ENCODE measurements at regions not wholly inside any gene's neighbourhood (a gene's known extent, or its start where the extent isn't known, plus 50 kb on each side); places are given as distances from the start of the nearest gene placed in this dataset.

DNA sequence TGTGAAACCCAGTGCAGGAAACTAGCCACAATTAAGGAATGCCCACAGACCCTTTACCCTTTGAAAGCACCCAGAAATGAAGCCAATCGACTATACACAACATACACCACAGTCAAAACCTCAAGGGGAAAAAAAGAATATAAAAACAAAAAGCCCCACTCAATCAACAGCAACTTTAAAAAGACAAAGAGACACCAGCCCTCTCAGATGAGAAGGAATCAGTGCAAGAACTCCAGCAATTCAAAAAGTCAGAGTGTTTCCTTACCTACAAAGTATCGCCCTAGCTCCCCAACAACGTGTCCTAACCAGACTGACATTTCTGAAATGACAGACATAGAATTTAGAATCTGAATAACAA is 147.7 kb downstream of the CHD1L start:
- Histone ChIP-seq H3K79me2 (replicated peaks; ENCODE audit: insufficient read depth) (no peaks in the 10 kb centered on the region), H2AFZ (peak overlapping the region; percentile 4; the same call in 1 of the 2 replicates), H4K20me1 (replicated peaks; ENCODE audit: insufficient read depth) (no peaks in the 10 kb centered on the region), H3K27me3 (ENCODE audit: insufficient read depth) (no peaks in the 10 kb centered on the region), H3K4me2 (0 out of 2 replicates have a peak overlapping the region, but pooled peaks have one; percentile 4), H3K36me3 (ENCODE audit: insufficient read depth) (no peaks in the 10 kb centered on the region), H3K27ac (ENCODE audit: low read depth) (peak overlapping the region; percentile 2; the same call in 1 of the 2 replicates), H3K9me2 (ENCODE audit: insufficient read depth) (0 out of 2 replicates have a peak, but pooled peaks cover 3% of the 10 kb centered on the region), H3K4me3 (no peak overlapping the region), H3F3A (replicated peaks; ENCODE audit: low read depth) (no peaks in the 10 kb centered on the region), H3K4me1 (ENCODE audit: insufficient read depth) (0 out of 2 replicates have a peak, but pooled peaks cover 3% of the 10 kb centered on the region)
- H3K36me3 Mint-ChIP-seq (ENCODE audit: low read depth), result no peaks in the 10 kb centered on the region
- ATAC-seq, result peak; percentile 34
- peaks cover 14% of the 10 kb centered on the region; the same call in 2 of the 3 replicates for H3K9me3 Mint-ChIP-seq
- TF ChIP-seq, protein P1, sequence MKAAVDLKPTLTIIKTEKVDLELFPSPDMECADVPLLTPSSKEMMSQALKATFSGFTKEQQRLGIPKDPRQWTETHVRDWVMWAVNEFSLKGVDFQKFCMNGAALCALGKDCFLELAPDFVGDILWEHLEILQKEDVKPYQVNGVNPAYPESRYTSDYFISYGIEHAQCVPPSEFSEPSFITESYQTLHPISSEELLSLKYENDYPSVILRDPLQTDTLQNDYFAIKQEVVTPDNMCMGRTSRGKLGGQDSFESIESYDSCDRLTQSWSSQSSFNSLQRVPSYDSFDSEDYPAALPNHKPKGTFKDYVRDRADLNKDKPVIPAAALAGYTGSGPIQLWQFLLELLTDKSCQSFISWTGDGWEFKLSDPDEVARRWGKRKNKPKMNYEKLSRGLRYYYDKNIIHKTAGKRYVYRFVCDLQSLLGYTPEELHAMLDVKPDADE (IDR thresholded peaks at IDR 0.05), result no peak
- TF ChIP-seq JUNB (IDR thresholded peaks at IDR 0.05; ENCODE audit: unreplicated experiment), result no peak
- TF ChIP-seq, protein P2, sequence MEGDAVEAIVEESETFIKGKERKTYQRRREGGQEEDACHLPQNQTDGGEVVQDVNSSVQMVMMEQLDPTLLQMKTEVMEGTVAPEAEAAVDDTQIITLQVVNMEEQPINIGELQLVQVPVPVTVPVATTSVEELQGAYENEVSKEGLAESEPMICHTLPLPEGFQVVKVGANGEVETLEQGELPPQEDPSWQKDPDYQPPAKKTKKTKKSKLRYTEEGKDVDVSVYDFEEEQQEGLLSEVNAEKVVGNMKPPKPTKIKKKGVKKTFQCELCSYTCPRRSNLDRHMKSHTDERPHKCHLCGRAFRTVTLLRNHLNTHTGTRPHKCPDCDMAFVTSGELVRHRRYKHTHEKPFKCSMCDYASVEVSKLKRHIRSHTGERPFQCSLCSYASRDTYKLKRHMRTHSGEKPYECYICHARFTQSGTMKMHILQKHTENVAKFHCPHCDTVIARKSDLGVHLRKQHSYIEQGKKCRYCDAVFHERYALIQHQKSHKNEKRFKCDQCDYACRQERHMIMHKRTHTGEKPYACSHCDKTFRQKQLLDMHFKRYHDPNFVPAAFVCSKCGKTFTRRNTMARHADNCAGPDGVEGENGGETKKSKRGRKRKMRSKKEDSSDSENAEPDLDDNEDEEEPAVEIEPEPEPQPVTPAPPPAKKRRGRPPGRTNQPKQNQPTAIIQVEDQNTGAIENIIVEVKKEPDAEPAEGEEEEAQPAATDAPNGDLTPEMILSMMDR (conservative IDR thresholded peaks at IDR 0.05; ENCODE audit: low read depth in 2 of 2), result 0 out of 4 replicates have a peak, but pooled peaks of 1 of the 2 experiments have one; percentile 4
- H3K27ac Mint-ChIP-seq, result peak overlapping the region; percentile 58; the same call in 1 of the 2 replicates
- no peak overlapping the region for H3K4me3 Mint-ChIP-seq
- DNase-seq (ENCODE audit: low spot score), result peak; percentile 27
- peaks cover 1% of the 10 kb centered on the region for H3K27me3 Mint-ChIP-seq (ENCODE audit: insufficient read depth, low read depth, poor library complexity)
- peaks cover 7% of the 10 kb centered on the region; the same call in 2 of the 3 replicates for H3K4me1 Mint-ChIP-seq

DNA sequence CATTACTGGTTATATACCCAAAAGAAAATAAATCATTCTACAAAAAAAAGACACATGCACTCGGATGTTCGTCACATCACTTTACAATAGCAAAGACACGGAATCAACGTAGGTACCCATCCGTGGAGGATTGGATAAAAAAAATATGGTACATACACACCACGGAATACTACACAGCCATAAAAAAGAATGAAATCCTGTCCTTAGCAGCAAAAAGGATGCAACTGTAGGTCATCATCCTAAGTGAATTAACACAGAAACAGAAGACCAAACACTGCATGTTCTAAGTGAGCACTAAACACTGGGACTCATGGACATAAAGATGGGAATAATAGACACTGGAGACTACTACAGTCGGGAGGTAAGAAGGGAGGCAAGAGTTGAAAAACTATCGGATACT is 148.6 kb downstream of the CHD1L start:
- Histone ChIP-seq H2AFZ (no peak overlapping the region), H3K27ac (ENCODE audit: low read depth) (no peak overlapping the region), H3K4me2 (no peak overlapping the region), H3K9me2 (ENCODE audit: insufficient read depth) (0 out of 2 replicates have a peak, but pooled peaks cover 3% of the 10 kb centered on the region), H3K36me3 (ENCODE audit: insufficient read depth) (no peaks in the 10 kb centered on the region), H3K4me1 (ENCODE audit: insufficient read depth) (0 out of 2 replicates have a peak, but pooled peaks cover 3% of the 10 kb centered on the region), H3F3A (replicated peaks; ENCODE audit: low read depth) (no peaks in the 10 kb centered on the region), H3K4me3 (no peak overlapping the region), H3K79me2 (replicated peaks; ENCODE audit: insufficient read depth) (no peaks in the 10 kb centered on the region), H4K20me1 (replicated peaks; ENCODE audit: insufficient read depth) (no peaks in the 10 kb centered on the region), H3K27me3 (ENCODE audit: insufficient read depth) (no peaks in the 10 kb centered on the region)
- Mint-ChIP-seq H3K9me3 (peaks cover 15% of the 10 kb centered on the region; the same call in 2 of the 3 replicates), H3K4me3 (no peak overlapping the region), H3K4me1 (peaks cover 7% of the 10 kb centered on the region; the same call in 2 of the 3 replicates), H3K36me3 (ENCODE audit: low read depth) (no peaks in the 10 kb centered on the region), H3K27me3 (ENCODE audit: insufficient read depth, low read depth, poor library complexity) (peaks cover 1% of the 10 kb centered on the region), H3K27ac (no peak overlapping the region)
- DNase-seq (ENCODE audit: low spot score) (no peak), ATAC-seq (no peak)
- TF ChIP-seq, protein P1 (IDR thresholded peaks at IDR 0.05), result no peak
- no peak for TF ChIP-seq POLR2AphosphoS5 (IDR thresholded peaks at IDR 0.05; ENCODE audit: low read depth)
- no peak for TF ChIP-seq EZH2phosphoT487 (IDR thresholded peaks at IDR 0.05; ENCODE audit: unreplicated experiment)
- TF ChIP-seq ZNF114 (CRISPR knock-in tag; IDR thresholded peaks at IDR 0.05), result no peak
- TF ChIP-seq CREB1 (CRISPR knock-in tag; IDR thresholded peaks at IDR 0.05; ENCODE audit: low read depth), result no peak
- TF ChIP-seq, protein P3, sequence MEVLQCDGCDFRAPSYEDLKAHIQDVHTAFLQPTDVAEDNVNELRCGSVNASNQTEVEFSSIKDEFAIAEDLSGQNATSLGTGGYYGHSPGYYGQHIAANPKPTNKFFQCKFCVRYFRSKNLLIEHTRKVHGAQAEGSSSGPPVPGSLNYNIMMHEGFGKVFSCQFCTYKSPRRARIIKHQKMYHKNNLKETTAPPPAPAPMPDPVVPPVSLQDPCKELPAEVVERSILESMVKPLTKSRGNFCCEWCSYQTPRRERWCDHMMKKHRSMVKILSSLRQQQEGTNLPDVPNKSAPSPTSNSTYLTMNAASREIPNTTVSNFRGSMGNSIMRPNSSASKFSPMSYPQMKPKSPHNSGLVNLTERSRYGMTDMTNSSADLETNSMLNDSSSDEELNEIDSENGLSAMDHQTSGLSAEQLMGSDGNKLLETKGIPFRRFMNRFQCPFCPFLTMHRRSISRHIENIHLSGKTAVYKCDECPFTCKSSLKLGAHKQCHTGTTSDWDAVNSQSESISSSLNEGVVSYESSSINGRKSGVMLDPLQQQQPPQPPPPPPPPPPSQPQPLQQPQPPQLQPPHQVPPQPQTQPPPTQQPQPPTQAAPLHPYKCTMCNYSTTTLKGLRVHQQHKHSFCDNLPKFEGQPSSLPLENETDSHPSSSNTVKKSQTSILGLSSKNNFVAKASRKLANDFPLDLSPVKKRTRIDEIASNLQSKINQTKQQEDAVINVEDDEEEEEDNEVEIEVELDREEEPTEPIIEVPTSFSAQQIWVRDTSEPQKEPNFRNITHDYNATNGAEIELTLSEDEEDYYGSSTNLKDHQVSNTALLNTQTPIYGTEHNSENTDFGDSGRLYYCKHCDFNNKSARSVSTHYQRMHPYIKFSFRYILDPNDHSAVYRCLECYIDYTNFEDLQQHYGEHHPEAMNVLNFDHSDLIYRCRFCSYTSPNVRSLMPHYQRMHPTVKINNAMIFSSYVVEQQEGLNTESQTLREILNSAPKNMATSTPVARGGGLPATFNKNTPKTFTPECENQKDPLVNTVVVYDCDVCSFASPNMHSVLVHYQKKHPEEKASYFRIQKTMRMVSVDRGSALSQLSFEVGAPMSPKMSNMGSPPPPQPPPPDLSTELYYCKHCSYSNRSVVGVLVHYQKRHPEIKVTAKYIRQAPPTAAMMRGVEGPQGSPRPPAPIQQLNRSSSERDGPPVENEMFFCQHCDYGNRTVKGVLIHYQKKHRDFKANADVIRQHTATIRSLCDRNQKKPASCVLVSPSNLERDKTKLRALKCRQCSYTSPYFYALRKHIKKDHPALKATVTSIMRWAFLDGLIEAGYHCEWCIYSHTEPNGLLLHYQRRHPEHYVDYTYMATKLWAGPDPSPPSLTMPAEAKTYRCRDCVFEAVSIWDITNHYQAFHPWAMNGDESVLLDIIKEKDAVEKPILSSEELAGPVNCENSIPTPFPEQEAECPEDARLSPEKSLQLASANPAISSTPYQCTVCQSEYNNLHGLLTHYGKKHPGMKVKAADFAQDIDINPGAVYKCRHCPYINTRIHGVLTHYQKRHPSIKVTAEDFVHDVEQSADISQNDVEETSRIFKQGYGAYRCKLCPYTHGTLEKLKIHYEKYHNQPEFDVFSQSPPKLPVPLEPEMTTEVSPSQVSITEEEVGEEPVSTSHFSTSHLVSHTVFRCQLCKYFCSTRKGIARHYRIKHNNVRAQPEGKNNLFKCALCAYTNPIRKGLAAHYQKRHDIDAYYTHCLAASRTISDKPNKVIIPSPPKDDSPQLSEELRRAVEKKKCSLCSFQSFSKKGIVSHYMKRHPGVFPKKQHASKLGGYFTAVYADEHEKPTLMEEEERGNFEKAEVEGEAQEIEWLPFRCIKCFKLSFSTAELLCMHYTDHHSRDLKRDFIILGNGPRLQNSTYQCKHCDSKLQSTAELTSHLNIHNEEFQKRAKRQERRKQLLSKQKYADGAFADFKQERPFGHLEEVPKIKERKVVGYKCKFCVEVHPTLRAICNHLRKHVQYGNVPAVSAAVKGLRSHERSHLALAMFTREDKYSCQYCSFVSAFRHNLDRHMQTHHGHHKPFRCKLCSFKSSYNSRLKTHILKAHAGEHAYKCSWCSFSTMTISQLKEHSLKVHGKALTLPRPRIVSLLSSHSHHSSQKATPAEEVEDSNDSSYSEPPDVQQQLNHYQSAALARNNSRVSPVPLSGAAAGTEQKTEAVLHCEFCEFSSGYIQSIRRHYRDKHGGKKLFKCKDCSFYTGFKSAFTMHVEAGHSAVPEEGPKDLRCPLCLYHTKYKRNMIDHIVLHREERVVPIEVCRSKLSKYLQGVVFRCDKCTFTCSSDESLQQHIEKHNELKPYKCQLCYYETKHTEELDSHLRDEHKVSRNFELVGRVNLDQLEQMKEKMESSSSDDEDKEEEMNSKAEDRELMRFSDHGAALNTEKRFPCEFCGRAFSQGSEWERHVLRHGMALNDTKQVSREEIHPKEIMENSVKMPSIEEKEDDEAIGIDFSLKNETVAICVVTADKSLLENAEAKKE (CRISPR knock-in tag; IDR thresholded peaks at IDR 0.05), result no peak
- no peak for TF ChIP-seq NANOG (IDR thresholded peaks at IDR 0.05; ENCODE audit: borderline replicate concordance)
- no peak for TF ChIP-seq ZNF331 (CRISPR knock-in tag; IDR thresholded peaks at IDR 0.05; ENCODE audit: low read depth)

Measured in GM23338 (cell line).